COLO829 (cell line): ENCODE measurements at regions not wholly inside any gene's neighbourhood (a gene's known extent, or its start where the extent isn't known, plus 50 kb on each side); places are given as distances from the start of the nearest gene placed in this dataset.
A peak's percentile ranks its signal among the peaks of the same experiment; 100 is the strongest.
"Not testable (repeated sequence)": the region's sequence is repeated elsewhere in the genome, so short reads cannot be mapped to it uniquely, and the experiment has no call there.

ENCODE experiments used
- DNase-seq: peaks from one replicate; pipeline ENCODE4 v3.0.0; 2012; ENCODE audit warnings: low spot score

- no peak for DNase-seq
These were observed 81.1 kb downstream of the ARL6IP4 start for GRCh38 chr12:123061441-123062205.

DNA sequence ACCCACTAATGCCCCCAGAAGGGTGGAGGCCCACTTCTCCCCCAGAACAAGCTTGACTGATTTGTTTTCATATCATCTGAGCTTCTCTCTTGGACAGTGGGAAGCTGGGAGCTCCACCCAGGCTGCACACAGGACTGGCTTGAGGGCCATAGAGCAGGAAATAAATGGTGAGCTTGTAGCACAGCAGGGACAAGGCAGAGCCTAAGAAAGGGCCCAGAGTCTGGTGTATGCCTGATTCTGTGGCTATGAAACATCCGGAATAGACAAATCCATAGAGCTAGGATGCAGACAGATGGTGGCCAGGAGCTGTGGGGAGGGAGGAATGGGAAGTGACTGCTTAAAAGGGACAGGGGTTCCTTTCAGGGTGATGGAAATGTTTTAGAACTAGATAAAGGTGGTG lies 79.0 kb downstream of the ARL6IP4 start:
- no peak for DNase-seq

DNA sequence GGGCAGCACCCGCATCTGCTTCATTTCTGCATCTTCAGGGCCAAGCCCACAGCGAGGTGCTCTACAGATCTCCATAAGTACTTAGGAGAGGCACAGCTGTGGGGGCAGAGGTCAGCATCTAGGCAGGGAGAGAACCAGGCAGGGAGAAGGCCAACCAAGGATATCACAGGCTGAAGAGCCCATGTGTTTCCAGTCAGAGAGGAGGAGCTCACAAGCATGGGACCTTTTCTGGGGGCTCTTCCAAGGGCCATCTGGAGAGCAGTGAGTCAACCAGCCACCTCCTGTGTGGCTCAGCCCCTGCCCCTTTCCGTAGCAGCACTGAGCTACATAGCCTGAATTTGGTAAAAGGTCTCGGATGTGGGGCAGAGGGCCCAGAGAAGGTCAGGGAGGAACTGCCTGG lies 78.5 kb downstream of the ARL6IP4 start:
- DNase-seq, result no peak

DNA sequence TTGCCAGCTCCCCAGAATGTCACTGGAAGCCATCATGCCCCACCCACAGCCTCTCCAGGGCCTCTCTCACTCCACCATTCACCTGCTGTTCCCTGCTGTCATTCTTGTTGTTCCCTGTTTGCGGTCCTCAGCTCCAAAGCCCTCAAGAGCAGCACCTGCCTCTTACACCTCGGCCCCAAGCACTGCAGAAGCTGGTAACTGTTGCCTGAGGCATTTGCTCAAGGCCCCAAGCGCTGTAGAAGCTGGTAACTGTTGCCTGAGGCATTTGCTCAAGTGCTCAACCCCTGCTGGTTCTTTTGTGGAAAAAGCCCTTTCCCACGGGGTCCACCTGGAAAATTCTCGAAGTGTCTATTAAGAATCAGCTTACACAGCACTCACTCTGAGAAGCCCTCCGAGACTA lies 78.0 kb downstream of the ARL6IP4 start:
- no peak for DNase-seq

DNA sequence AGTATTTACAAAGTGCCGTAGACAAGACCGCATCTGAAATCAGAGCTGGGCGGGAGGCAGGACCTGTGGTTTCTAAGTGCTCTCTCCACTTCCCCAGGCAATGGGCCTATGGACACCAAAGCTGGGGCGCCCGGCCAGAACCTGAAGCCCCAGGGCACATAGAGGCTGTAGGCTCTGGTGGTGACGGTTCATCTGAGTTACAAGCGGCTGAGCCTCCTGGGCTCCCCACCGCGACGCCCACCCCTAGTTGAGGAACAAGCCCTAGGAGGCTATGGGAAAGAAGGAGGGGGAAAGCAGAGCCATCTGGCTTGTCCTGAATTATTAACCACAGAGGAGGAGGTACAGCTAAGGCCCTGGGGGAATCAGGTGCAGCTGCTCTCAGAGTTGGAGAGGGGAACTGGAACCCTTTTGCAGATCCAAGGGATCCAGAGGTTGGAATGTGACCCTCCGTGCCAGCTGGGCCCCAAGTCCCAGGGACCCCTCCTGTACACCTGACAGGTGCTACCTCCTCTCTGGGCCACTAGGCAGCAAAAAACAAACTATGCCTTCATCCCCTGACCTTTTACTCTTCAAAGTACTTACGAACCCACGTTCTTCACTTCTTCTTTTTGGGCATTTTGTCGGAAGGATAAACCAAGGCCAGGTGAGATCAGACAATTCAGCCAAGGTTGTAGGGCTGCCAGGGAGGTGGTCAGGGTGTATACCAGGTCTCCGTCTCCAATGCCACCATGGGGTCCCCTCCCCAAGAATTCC lies 77.2 kb downstream of the ARL6IP4 start:
- DNase-seq, result no peak

GRCh38 chr12:123056709-123057108 lies 76.2 kb downstream of the ARL6IP4 start:
- no peak for DNase-seq

DNA sequence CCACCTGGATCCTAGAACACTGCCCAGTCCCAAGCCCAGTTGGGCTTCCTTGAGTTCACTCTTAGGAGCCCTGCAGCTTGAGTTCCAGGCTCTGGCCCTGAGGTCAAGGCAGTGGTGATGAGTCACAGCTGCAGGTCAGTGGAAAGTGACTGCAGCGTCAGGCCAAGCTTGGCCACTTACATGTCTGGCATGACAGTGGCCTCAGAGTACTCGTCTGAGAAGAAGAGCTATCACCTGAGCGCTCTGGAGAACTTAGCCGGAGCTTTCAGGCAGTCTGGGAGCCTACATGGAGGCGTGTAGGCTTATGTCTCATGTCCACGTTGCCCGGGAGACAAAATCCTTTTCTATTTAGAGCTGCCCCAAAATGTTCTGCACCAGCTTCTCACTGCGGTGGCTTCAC lies 75.6 kb downstream of the ARL6IP4 start:
- DNase-seq, result no peak

DNA sequence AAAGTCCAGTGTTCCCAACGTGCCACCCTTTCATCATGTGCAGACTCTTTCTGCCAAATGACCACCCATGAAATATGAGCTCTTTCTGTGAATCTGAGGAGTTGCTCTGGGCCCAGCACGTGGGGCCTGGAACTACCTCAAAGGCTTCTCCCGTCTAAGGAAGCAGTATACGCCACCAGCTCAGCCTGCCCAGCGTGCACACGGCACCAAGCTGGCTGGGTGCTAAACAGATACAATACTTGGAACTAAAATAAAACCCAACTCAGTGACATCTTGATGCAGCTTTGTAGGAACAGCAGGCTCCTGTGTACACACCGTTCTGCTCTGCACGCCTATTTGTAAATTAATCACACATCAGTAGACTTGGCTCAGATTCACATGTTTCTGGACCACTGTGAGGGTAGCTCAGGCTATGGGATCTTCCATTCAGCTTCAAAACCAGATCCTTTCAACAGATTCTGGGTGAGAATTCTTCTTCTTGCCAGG lies 74.8 kb downstream of the ARL6IP4 start:
- no peak for DNase-seq

DNA sequence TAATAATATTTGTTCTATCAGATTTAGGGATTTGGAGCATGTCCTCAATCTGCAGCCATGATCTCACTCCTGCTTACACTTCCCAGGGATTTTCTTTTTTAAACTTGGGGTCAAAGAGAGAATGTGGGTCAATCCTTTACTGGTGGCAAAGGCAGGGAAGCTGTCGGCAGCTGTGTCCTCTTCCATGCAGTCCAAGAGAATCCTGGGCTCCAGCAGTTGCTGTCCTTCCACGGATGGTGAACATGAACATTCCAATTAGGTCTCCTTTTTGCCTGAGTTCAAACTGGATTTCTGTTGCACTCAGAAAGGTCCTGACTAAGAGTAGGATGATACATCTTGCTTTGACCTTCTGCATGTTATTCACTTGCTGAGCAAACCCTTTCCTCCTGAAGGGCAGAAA lies 73.9 kb downstream of the ARL6IP4 start:
- no peak for DNase-seq

GRCh38 chr12:123051556-123051955 lies 71.1 kb downstream of the ARL6IP4 start:
- DNase-seq, result no peak

DNA sequence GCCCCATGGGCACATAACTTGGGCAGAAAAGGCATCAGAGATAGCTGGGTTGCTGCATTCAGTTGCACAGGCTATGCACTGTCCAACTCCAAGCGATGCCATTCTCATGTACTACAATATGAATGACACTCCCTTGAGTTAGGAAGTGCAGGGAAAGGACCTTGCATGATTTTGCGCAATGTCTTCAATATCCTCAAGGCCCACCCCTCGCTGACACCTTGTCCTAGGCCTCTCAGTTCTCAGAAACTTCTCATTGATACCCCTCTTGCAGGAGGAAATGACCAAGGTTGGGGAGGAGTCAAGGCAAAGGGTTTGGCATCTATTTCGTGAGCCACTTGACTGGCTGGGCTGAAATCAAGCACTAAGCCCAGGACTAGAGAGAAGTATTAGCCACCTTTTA lies 70.4 kb downstream of the ARL6IP4 start:
- DNase-seq, result no peak

- DNase-seq, result no peak
These were observed 69.9 kb downstream of the ARL6IP4 start for GRCh38 chr12:123050331-123050831.

- no peak for DNase-seq
These were observed 69.1 kb downstream of the ARL6IP4 start for GRCh38 chr12:123049398-123050240.

DNA sequence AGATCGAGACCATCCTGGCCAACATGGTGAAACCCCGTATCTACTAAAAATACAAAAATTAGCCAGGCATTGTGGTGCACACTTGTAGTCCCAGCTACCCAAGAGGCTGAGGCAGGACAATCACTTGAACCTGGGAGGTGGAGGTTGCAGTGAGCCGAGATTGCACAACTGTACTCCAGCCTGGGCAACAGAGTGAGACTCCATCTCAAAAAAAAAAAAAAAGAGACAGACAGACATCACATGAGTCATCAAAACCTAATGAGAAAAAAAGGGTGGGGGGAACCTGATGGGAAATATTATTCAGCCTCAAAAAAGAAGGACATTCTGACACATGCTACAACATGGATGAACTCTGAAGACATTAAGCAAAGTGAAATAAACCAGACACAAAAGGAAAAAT lies 67.4 kb downstream of the ARL6IP4 start:
- not testable (repeated sequence) for DNase-seq

GRCh38 chr12:123047289-123047688 lies 66.8 kb downstream of the ARL6IP4 start:
- no peak for DNase-seq

- DNase-seq, result no peak
These were observed 66.0 kb downstream of the ARL6IP4 start for GRCh38 chr12:123046431-123046830.

- DNase-seq, result no peak
These were observed 65.2 kb downstream of the ARL6IP4 start for GRCh38 chr12:123045678-123046077.

GRCh38 chr12:123044351-123044750 lies 63.9 kb downstream of the ARL6IP4 start:
- no peak for DNase-seq

- peak; percentile 69 for DNase-seq
These were observed 63.1 kb downstream of the ARL6IP4 start for GRCh38 chr12:123043536-123044001.

GRCh38 chr12:123042833-123043232 lies 62.4 kb downstream of the ARL6IP4 start:
- DNase-seq, result no peak

DNA sequence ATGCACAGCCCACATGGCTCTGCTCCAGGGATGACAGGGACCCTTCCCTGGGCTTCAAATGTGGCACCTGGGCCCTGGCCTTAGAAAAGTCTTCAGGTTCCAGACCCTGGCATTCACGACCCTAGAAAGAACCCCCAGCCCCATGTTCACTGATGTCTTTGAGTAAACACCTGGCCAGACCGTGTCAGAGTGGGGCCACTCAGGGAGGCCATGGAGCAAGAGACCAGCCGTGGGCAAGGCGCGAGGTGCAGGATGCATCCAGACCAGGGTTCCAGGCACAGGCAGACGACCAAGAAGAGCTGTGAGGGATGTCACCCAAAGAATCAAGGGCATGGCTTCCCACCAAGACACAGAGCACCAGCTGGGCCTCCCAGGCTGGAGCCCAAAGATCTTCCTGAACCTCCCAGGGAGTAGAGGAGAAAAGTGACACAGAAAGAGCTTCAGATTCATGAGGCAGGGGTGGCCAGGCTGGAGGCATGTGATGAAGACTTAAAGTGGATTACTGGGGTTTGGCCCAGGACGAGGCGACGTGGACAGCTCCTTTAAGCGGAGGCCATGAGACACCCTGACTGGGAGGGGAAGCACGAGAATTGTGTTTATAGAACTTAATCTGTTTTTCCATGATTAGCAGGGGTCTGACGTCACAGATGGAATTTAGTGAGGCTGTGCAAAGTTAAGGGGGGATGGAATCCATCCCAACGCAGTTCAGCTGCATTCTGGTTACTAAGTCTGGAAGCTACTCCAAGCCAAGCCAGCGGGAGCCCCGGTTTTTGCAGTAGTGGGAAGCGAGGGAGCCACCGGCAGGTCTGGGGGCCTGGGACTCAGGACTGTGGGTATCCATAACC lies 61.6 kb downstream of the ARL6IP4 start:
- no peak for DNase-seq
